H1 (cell line): ENCODE measurements at regions not wholly inside any gene's neighbourhood (a gene's known extent, or its start where the extent isn't known, plus 50 kb on each side); places are given as distances from the start of the nearest gene placed in this dataset.

Source experiments
- CTCF ChIA-PET: fragments of 300-600 bp; sonication (Branson Sonifier 250); formaldehyde crosslinking; loops from one replicate; lab custom pipeline; 2021; ENCODE audit not compliant: partially characterized antibody; lab: Charles Lee
- POLR2A ChIA-PET: fragments of 300-600 bp; sonication (Branson Sonifier 250); formaldehyde crosslinking; loops from one replicate; lab custom pipeline; 2021; ENCODE audit warnings: inconsistent platforms; ENCODE audit not compliant: partially characterized antibody; lab: Charles Lee
- DNase-seq, 2 experiments: peaks; one replicate each; pipeline versions ENCODE4 v3.0.0 to v3.0.0-alpha.2; 2010 to 2022; ENCODE audit warnings: low spot score in 2 of 2, low read depth in 1 of 2, mixed read lengths in 1 of 2
- FAIRE-seq: peaks from 2 replicates; lab custom pipeline; 2011; peaks lifted over from hg19 to GRCh38; lab: Jason Lieb, UNC
- H2AFZ ChIP-seq: 2 replicates; pipeline ENCODE4 v1.8.1; 2012; ENCODE audit warnings: low read length, inconsistent platforms
- H2AK5ac ChIP-seq: 2 replicates; pipeline ENCODE4 v1.6.1; 2013; ENCODE audit warnings: low read depth, low read length
- H2BK120ac ChIP-seq: replicated peaks from 2 replicates; pipeline ENCODE3; 2013; ENCODE audit warnings: low read depth, low read length, inconsistent platforms
- H2BK12ac ChIP-seq: 2 replicates; pipeline ENCODE4 v1.6.1; 2013; ENCODE audit warnings: low read depth, low read length
- H2BK15ac ChIP-seq: 2 replicates; pipeline ENCODE4 v1.6.1; 2013; ENCODE audit warnings: low read length
- H2BK20ac ChIP-seq: 2 replicates; pipeline ENCODE4 v1.6.1; 2013; ENCODE audit warnings: low read length
- H2BK5ac ChIP-seq: 2 replicates; pipeline ENCODE4 v1.6.1; 2013; ENCODE audit warnings: low read depth, low read length
- H3K14ac ChIP-seq: 2 replicates; pipeline ENCODE4 v1.6.1; 2013; ENCODE audit warnings: inconsistent platforms; ENCODE audit not compliant: insufficient read length
- H3K18ac ChIP-seq: 2 replicates; pipeline ENCODE4 v1.6.1; 2013; ENCODE audit warnings: low read length; ENCODE audit errors: extremely low read depth
- H3K23ac ChIP-seq: 2 replicates; pipeline ENCODE4 v1.6.1; 2013; ENCODE audit warnings: inconsistent platforms; ENCODE audit not compliant: insufficient read length
- H3K23me2 ChIP-seq: 2 replicates; pipeline ENCODE4 v1.6.1; 2013; ENCODE audit warnings: low read depth, low read length
- H3K27ac ChIP-seq: 2 replicates; pipeline ENCODE4 v1.6.1; 2011; ENCODE audit warnings: low read depth, low read length, inconsistent platforms
- H3K27me3 ChIP-seq, 4 experiments: replicated peaks in 1 of 4; 1 replicate in 1 of 4; 2 replicates in 3 of 4; pipeline versions ENCODE4 v1.6.1 to v1.8.1; 2011 to 2013; ENCODE audit warnings: low read length in 3 of 4, mild to moderate bottlenecking in 3 of 4, inconsistent platforms in 2 of 4, mixed read lengths in 2 of 4, moderate library complexity in 1 of 4; ENCODE audit not compliant: control insufficient read depth in 3 of 4, insufficient read depth in 3 of 4; ENCODE audit errors: extremely low read depth in 1 of 4
- H3K36me3 ChIP-seq, 4 experiments: 2 replicates each; pipeline versions ENCODE4 v1.6.1 to v1.8.1; 2011 to 2013; ENCODE audit warnings: mild to moderate bottlenecking in 4 of 4, low read length in 3 of 4, moderate library complexity in 2 of 4, control low read depth in 1 of 4, inconsistent platforms in 1 of 4; ENCODE audit not compliant: insufficient read depth in 4 of 4, control insufficient read depth in 2 of 4
- H3K4ac ChIP-seq: replicated peaks from 2 replicates; pipeline ENCODE3; 2013; ENCODE audit warnings: low read length, low read depth, mixed read lengths, inconsistent platforms; ENCODE audit not compliant: insufficient read length
- H3K4me1 ChIP-seq, 4 experiments: replicated peaks in 1 of 4; 1 replicate in 1 of 4; 2 replicates in 3 of 4; pipeline versions ENCODE4 v1.6.1 to v1.8.1; 2011 to 2013; ENCODE audit warnings: low read length in 3 of 4, inconsistent platforms in 2 of 4, mixed read lengths in 1 of 4; ENCODE audit not compliant: insufficient read depth in 4 of 4, control insufficient read depth in 3 of 4
- H3K4me2 ChIP-seq, 2 experiments: 2 replicates each; pipeline versions ENCODE4 v1.6.1 to v1.8.1; 2011 to 2013; ENCODE audit warnings: low read depth in 2 of 2, low read length in 2 of 2, control low read depth in 1 of 2, inconsistent platforms in 1 of 2, mild to moderate bottlenecking in 1 of 2; ENCODE audit not compliant: insufficient read depth in 1 of 2
- H3K4me3 ChIP-seq, 4 experiments: fragments of 200-600, 300-600 bp in 1 of 4; sonication (generic), shearing (Covaris generic), sonication (Bioruptor Twin) in 1 of 4; 2 replicates each; pipeline versions ENCODE4 v1.5.1 to v1.8.1; 2011 to 2016; ENCODE audit warnings: low read length in 4 of 4, low read depth in 3 of 4, control low read depth in 2 of 4, inconsistent platforms in 2 of 4, mild to moderate bottlenecking in 2 of 4, mixed read lengths in 1 of 4, moderate library complexity in 1 of 4; ENCODE audit not compliant: insufficient read depth in 2 of 4; ENCODE audit errors: extremely low read depth in 1 of 4
- H3K56ac ChIP-seq: replicated peaks from 2 replicates; pipeline ENCODE3; 2013; ENCODE audit warnings: low read depth, mild to moderate bottlenecking, mixed read lengths, low read length, inconsistent platforms; ENCODE audit not compliant: insufficient read length
- H3K79me1 ChIP-seq: 2 replicates; pipeline ENCODE4 v1.6.1; 2013; ENCODE audit warnings: low read depth, low read length, control low read depth
- H3K79me2 ChIP-seq, 2 experiments: 2 replicates each; pipeline versions ENCODE4 v1.6.1 to v1.8.1; 2012 to 2013; ENCODE audit warnings: low read length in 2 of 2, mild to moderate bottlenecking in 2 of 2, inconsistent platforms in 1 of 2; ENCODE audit not compliant: insufficient read depth in 2 of 2, control insufficient read depth in 1 of 2
- H3K9ac ChIP-seq, 4 experiments: replicated peaks in 1 of 4; 1 replicate in 1 of 4; 2 replicates in 3 of 4; pipeline versions ENCODE4 v1.6.1 to v1.8.1; 2011 to 2013; ENCODE audit warnings: low read depth in 3 of 4, low read length in 3 of 4, control low read depth in 2 of 4, mild to moderate bottlenecking in 2 of 4, moderate library complexity in 2 of 4, inconsistent platforms in 1 of 4; ENCODE audit errors: extremely low read depth in 1 of 4
- H3K9me3 ChIP-seq, 2 experiments: 2 replicates each; pipeline versions ENCODE4 v1.6.1 to v1.8.1; 2012 to 2013; ENCODE audit warnings: mild to moderate bottlenecking in 2 of 2, moderate library complexity in 2 of 2, control low read depth in 1 of 2, inconsistent platforms in 1 of 2, low read depth in 1 of 2, low read length in 1 of 2, mixed read lengths in 1 of 2; ENCODE audit not compliant: insufficient read depth in 2 of 2
- H4K20me1 ChIP-seq, 2 experiments: replicated peaks in 1 of 2; 2 replicates each; pipeline versions ENCODE3 to v1.8.1; 2011 to 2013; ENCODE audit warnings: inconsistent platforms in 2 of 2, low read length in 2 of 2, mild to moderate bottlenecking in 1 of 2; ENCODE audit not compliant: insufficient read depth in 2 of 2, control insufficient read depth in 1 of 2
- H4K5ac ChIP-seq: 2 replicates; pipeline ENCODE4 v1.6.1; 2013; ENCODE audit warnings: low read length, low read depth, mixed read lengths, inconsistent platforms; ENCODE audit not compliant: insufficient read length
- H4K8ac ChIP-seq: 2 replicates; pipeline ENCODE4 v1.8.0; 2013; ENCODE audit warnings: mild to moderate bottlenecking, moderate library complexity, low read length, inconsistent platforms; ENCODE audit not compliant: insufficient read depth; ENCODE audit errors: extremely low read depth
- H4K91ac ChIP-seq: replicated peaks from 2 replicates; pipeline ENCODE3; 2013; ENCODE audit warnings: low read length, mixed read lengths, inconsistent platforms; ENCODE audit not compliant: insufficient read length
- CBX8 ChIP-seq: fragments of 300-800, 300-1000 bp; sonication (generic); IDR thresholded peaks from 2 replicates; pipeline ENCODE4 v1.7.1; 2016; ENCODE audit warnings: low read depth, low read length, borderline replicate concordance
- CHD2 ChIP-seq: IDR thresholded peaks from 2 replicates; pipeline ENCODE4 v1.6.1; 2012; ENCODE audit warnings: low read length, improper control_type of control experiment
- CTCF ChIP-seq, 3 experiments: IDR thresholded peaks; 1 replicate in 2 of 3; 2 replicates in 1 of 3; pipeline versions ENCODE4 v1.5.1 to v1.6.1; 2011; ENCODE audit warnings: low read length in 3 of 3, mild to moderate bottlenecking in 3 of 3, inconsistent platforms in 2 of 3, low read depth in 1 of 3, moderate library complexity in 1 of 3; ENCODE audit not compliant: insufficient read depth in 1 of 3; ENCODE audit errors: control extremely low read depth in 1 of 3
- GTF2F1 ChIP-seq: IDR thresholded peaks from 2 replicates; pipeline ENCODE4 v1.6.1; 2012; ENCODE audit warnings: low read depth, low read length, improper control_type of control experiment, borderline replicate concordance
- MAFK ChIP-seq: IDR thresholded peaks from 2 replicates; pipeline ENCODE4 v1.6.1; 2012; ENCODE audit warnings: low read depth, mild to moderate bottlenecking, improper control_type of control experiment, low read length
- NANOG ChIP-seq: IDR thresholded peaks from 2 replicates; pipeline ENCODE4 v1.6.1; 2011; ENCODE audit warnings: low read length, low read depth, mild to moderate bottlenecking, inconsistent platforms; ENCODE audit not compliant: insufficient read depth, poor library complexity, severe bottlenecking
- NRF1 ChIP-seq: IDR thresholded peaks from 2 replicates; pipeline ENCODE4 v1.6.1; 2011; ENCODE audit warnings: mild to moderate bottlenecking, low read depth, low read length, improper control_type of control experiment
- RAD21 ChIP-seq, 2 experiments: IDR thresholded peaks in 1 of 2; conservative IDR thresholded peaks in 1 of 2; 2 replicates each; pipeline ENCODE4 v1.6.1; 2011; ENCODE audit warnings: low read depth in 2 of 2, low read length in 2 of 2, improper control_type of control experiment in 1 of 2, inconsistent platforms in 1 of 2, mild to moderate bottlenecking in 1 of 2, moderate library complexity in 1 of 2
- TBP ChIP-seq: IDR thresholded peaks from 2 replicates; pipeline ENCODE4 v1.6.1; 2011; ENCODE audit warnings: low read depth, low read length, improper control_type of control experiment

- no peak overlapping the region for H2BK20ac ChIP-seq
- H3K23me2 ChIP-seq: no peaks in the 10 kb centered on the region
- H2AK5ac ChIP-seq: no peak overlapping the region
- DNase-seq (no peak), FAIRE-seq (no peak)
- no peak overlapping the region for H2BK5ac ChIP-seq
- no peak overlapping the region for H4K5ac ChIP-seq
- H3K27me3 ChIP-seq: peaks cover 0 to 1% (median 0%) of the 10 kb centered on the region in 4 experiments; a peak in 1 of 7 replicates
- peaks cover 0 to 7% of the 10 kb centered on the region in 2 experiments; a peak in 2 of 4 replicates for H3K9me3 ChIP-seq
- no peaks in the 10 kb centered on the region for H3K79me2 ChIP-seq
- no peaks in the 10 kb centered on the region for H3K36me3 ChIP-seq
- no peaks in the 10 kb centered on the region for H3K4me1 ChIP-seq
- no peak overlapping the region for H3K4ac ChIP-seq
- H4K8ac ChIP-seq: no peak overlapping the region
- H3K56ac ChIP-seq: no peak overlapping the region
- POLR2A ChIA-PET: no interaction called here
- no peak overlapping the region for H3K18ac ChIP-seq
- no peaks in the 10 kb centered on the region for H4K20me1 ChIP-seq
- no peak overlapping the region for H3K9ac ChIP-seq
- no peak overlapping the region for H3K27ac ChIP-seq
- CTCF ChIA-PET: interaction anchor here (0.7 to 1.4 kb wide), 4 partner anchors 11 to 256 kb away, joined by 3 to 7 read pairs (median 4); no protein-coding TSS in a partner anchor
- H2BK120ac ChIP-seq: no peak overlapping the region
- no peak overlapping the region for H4K91ac ChIP-seq
- H3K4me2 ChIP-seq: no peak overlapping the region; a peak in 1 of 4 replicates
- H3K4me3 ChIP-seq: no peak overlapping the region
- no peak overlapping the region for H2AFZ ChIP-seq
- H3K14ac ChIP-seq: no peak overlapping the region
- no peaks in the 10 kb centered on the region for H3K79me1 ChIP-seq
- TF ChIP-seq TBP (no peak), NRF1 (no peak), RAD21 (IDR thresholded peaks at IDR 0.05 in 1 of 2, conservative IDR thresholded peaks at IDR 0.05 in 1 of 2; ENCODE audit: low read depth in 2 of 2, low read length in 2 of 2) (peak in 1 of 2 experiments; percentile 27; a peak in 1 of 4 replicates), CHD2 (no peak), GTF2F1 (no peak), MAFK (no peak), CBX8 (no peak), NANOG (no peak), CTCF (IDR thresholded peaks at IDR 0.05; ENCODE audit: control extremely low read depth in 1 of 3, insufficient read depth in 1 of 3, low read depth in 1 of 3, low read length in 3 of 3) (peak; percentile 15 to 30 (median 19); a peak in 3 of 4 replicates)
- H2BK12ac ChIP-seq: no peak overlapping the region
- H3K23ac ChIP-seq: no peak overlapping the region
- no peak overlapping the region for H2BK15ac ChIP-seq
Measured at GRCh38 chr22:33139937-33140336, 81.8 kb upstream of the SYN3 start.
